PC-3 (cell line): ENCODE measurements at regions not wholly inside any gene's neighbourhood (a gene's known extent, or its start where the extent isn't known, plus 50 kb on each side); places are given as distances from the start of the nearest gene placed in this dataset.

Experiments
- ATAC-seq: fragments of 200-7000 bp; cut with Tn5 transposase; 2 replicates; pipeline ENCODE4 v1.9.1; 2020; ENCODE audit warnings: mild to moderate bottlenecking, moderate library complexity
- BruUV-seq: library from RNA; stranded (reverse); fragments of 400-500 nt; replicated peaks from 2 replicates; lab custom pipeline; 2021; lab: Mats Ljungman, UMichigan
- CTCF ChIA-PET: fragments of 300-600 bp; sonication (Branson Sonifier 250); formaldehyde crosslinking; loops from one replicate; lab custom pipeline; 2022; ENCODE audit warnings: antibody characterized with exemption; lab: Charles Lee
- POLR2A ChIA-PET: fragments of 300-600 bp; sonication (Branson Sonifier 250); formaldehyde crosslinking; loops from one replicate; lab custom pipeline; 2022; ENCODE audit warnings: antibody characterized with exemption; ENCODE audit not compliant: unreplicated experiment; lab: Charles Lee
- DNase-seq: peaks from one replicate; pipeline ENCODE4 v3.0.0-alpha.2; 2015
- H2AFZ ChIP-seq: fragments of 300-600 bp; sonication (generic); 2 replicates; pipeline ENCODE4 v1.6.0; 2016; ENCODE audit warnings: antibody characterized with exemption, low read length
- H3F3A ChIP-seq: fragments of 300-600 bp; sonication (generic); one replicate; pipeline ENCODE4 v1.6.0; 2017; ENCODE audit warnings: antibody characterized with exemption, low read length, control low read depth, mild to moderate bottlenecking; ENCODE audit not compliant: unreplicated experiment
- H3K27ac ChIP-seq: fragments of 300-600 bp; sonication (generic); 2 replicates; pipeline ENCODE4 v1.5.1; 2016; ENCODE audit warnings: mild to moderate bottlenecking, low read length
- H3K27me3 ChIP-seq: fragments of 300-600 bp; sonication (generic); 2 replicates; pipeline ENCODE4 v1.6.1; 2016; ENCODE audit warnings: low read length, mixed read lengths
- H3K36me3 ChIP-seq: fragments of 300-600 bp; sonication (generic); 2 replicates; pipeline ENCODE4 v1.6.1; 2016; ENCODE audit warnings: low read depth, mixed run types, low read length, mixed read lengths
- H3K4me1 ChIP-seq: fragments of 300-600 bp; sonication (generic); 2 replicates; pipeline ENCODE4 v1.5.1; 2016; ENCODE audit warnings: low read length; ENCODE audit not compliant: insufficient read depth
- H3K4me2 ChIP-seq: fragments of 300-600 bp; sonication (generic); 2 replicates; pipeline ENCODE4 v1.6.0; 2016; ENCODE audit warnings: low read length
- H3K4me3 ChIP-seq: fragments of 300-600 bp; sonication (generic); 2 replicates; pipeline ENCODE4 v1.5.1; 2016; ENCODE audit warnings: mild to moderate bottlenecking, low read length, mixed read lengths
- H3K79me2 ChIP-seq: fragments of 300-600 bp; sonication (generic); 2 replicates; pipeline ENCODE4 v1.6.1; 2017; ENCODE audit warnings: low read length, mixed read lengths
- H3K9ac ChIP-seq: fragments of 300-600 bp; sonication (generic); 2 replicates; pipeline ENCODE4 v1.6.0; 2016; ENCODE audit warnings: mild to moderate bottlenecking, low read length
- H3K9me2 ChIP-seq: fragments of 300-600 bp; sonication (generic); replicated peaks from 2 replicates; pipeline ENCODE4 v1.6.1; 2016; ENCODE audit warnings: mixed run types, low read length, mixed read lengths
- H3K9me3 ChIP-seq: fragments of 300-600 bp; sonication (generic); 2 replicates; pipeline ENCODE4 v1.6.1; 2016; ENCODE audit warnings: low read length, mixed read lengths
- H4K20me1 ChIP-seq: fragments of 300-600 bp; sonication (generic); 2 replicates; pipeline ENCODE4 v1.6.1; 2016; ENCODE audit warnings: low read length, mixed read lengths
- CTCF ChIP-seq: fragments of 300-600 bp; sonication (generic); conservative IDR thresholded peaks from 2 replicates; pipeline ENCODE4 v1.5.1; 2017; ENCODE audit warnings: antibody characterized with exemption, low read depth, mild to moderate bottlenecking, low read length
- EZH2 ChIP-seq: fragments of 300-600 bp; sonication (generic); IDR thresholded peaks from one replicate; pipeline ENCODE4 v1.6.1; 2017; ENCODE audit warnings: antibody characterized with exemption, mild to moderate bottlenecking, low read length; ENCODE audit not compliant: unreplicated experiment
- EZH2phosphoT487 ChIP-seq: fragments of 300-600 bp; sonication (generic); IDR thresholded peaks from 2 replicates; pipeline ENCODE4 v1.6.1; 2018; ENCODE audit warnings: mild to moderate bottlenecking, antibody characterized with exemption, low read length, borderline replicate concordance
- intact Hi-C: fragments of 100-400 bp; cut with micrococcal nuclease; formaldehyde crosslinking; loops from 2 replicates; pipeline ENCODE4 v1.9.0; 2023

- Histone ChIP-seq H2AFZ (no peak overlapping the region), H3K79me2 (no peaks in the 10 kb centered on the region), H3K9me3 (0 out of 2 replicates have a peak, but pooled peaks cover 3% of the 10 kb centered on the region), H3K9me2 (no peaks in the 10 kb centered on the region), H3F3A (no peaks in the 10 kb centered on the region), H3K4me2 (no peak overlapping the region), H3K4me3 (no peak overlapping the region), H3K9ac (no peak overlapping the region), H4K20me1 (no peaks in the 10 kb centered on the region), H3K36me3 (no peaks in the 10 kb centered on the region), H3K27ac (no peak overlapping the region), H3K4me1 (no peaks in the 10 kb centered on the region), H3K27me3 (no peaks in the 10 kb centered on the region)
- ChIA-PET CTCF (no interaction called here), POLR2A (no interaction called here)
- intact Hi-C loops, result no loop called here
- ATAC-seq (no peak), DNase-seq (no peak)
- TF ChIP-seq CTCF (no peak), EZH2phosphoT487 (no peak), EZH2 (no peak)
- BruUV-seq, result no TSS peak
Observed at GRCh38 chr17:65345261-65346005, 208.3 kb downstream of the RGS9 start.

DNA sequence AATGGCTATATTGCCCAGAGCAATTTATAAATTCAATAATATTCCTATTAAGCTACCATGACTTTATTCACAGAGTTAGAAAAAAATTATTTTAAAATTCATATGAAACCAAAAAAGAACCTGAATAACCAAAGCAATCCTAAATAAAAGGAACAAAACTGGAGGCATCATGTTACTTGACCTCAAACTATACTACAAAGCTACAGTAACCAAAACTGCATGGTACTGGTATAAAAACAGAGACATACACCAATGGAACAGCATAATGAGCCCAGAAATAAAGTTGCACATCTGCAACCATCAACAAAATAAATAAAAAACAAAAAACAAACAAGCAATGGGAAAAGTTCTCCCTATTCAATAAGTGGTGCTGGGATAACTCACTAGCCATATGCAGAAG lies 203.2 kb downstream of the RGS9 start:
- H3K9me2 ChIP-seq, result no peaks in the 10 kb centered on the region
- H3K4me1 ChIP-seq, result no peaks in the 10 kb centered on the region
- BruUV-seq, result no TSS peak
- no peaks in the 10 kb centered on the region for H4K20me1 ChIP-seq
- H3F3A ChIP-seq, result no peaks in the 10 kb centered on the region
- H2AFZ ChIP-seq, result no peak overlapping the region
- intact Hi-C loops, result no loop called here
- H3K36me3 ChIP-seq, result no peaks in the 10 kb centered on the region
- no peaks in the 10 kb centered on the region; the same call in 1 of the 2 replicates for H3K27me3 ChIP-seq
- ATAC-seq (no peak), DNase-seq (no peak)
- TF ChIP-seq EZH2phosphoT487, result no peak
- TF ChIP-seq CTCF, result no peak
- no peak for TF ChIP-seq EZH2
- H3K79me2 ChIP-seq, result no peaks in the 10 kb centered on the region
- no peak overlapping the region for H3K4me2 ChIP-seq
- no peak overlapping the region for H3K9ac ChIP-seq
- ChIA-PET POLR2A (no interaction called here), CTCF (no interaction called here)
- H3K4me3 ChIP-seq, result no peak overlapping the region
- H3K9me3 ChIP-seq, result 0 out of 2 replicates have a peak, but pooled peaks cover 5% of the 10 kb centered on the region
- H3K27ac ChIP-seq, result no peak overlapping the region

GRCh38 chr17:65334406-65334805 lies 197.2 kb downstream of the RGS9 start:
- no peak overlapping the region for H2AFZ ChIP-seq
- no peak overlapping the region for H3K27ac ChIP-seq
- no peaks in the 10 kb centered on the region for H3K9me2 ChIP-seq
- TF ChIP-seq CTCF (no peak), EZH2 (no peak), EZH2phosphoT487 (no peak)
- no peak overlapping the region for H3K9ac ChIP-seq
- H3K79me2 ChIP-seq, result no peaks in the 10 kb centered on the region
- no TSS peak for BruUV-seq
- DNase-seq, result peak; percentile 29
- H3K9me3 ChIP-seq, result no peaks in the 10 kb centered on the region
- POLR2A ChIA-PET, result no interaction called here
- CTCF ChIA-PET, result interaction anchor here (1.0 kb wide), 1 partner anchor 37 kb away, joined by 4 read pairs; no protein-coding TSS in a partner anchor
- H3F3A ChIP-seq, result no peaks in the 10 kb centered on the region
- no peaks in the 10 kb centered on the region for H4K20me1 ChIP-seq
- H3K4me2 ChIP-seq, result no peak overlapping the region
- H3K4me1 ChIP-seq, result peaks cover 6% of the 10 kb centered on the region; the same call in 1 of the 2 replicates
- no peak overlapping the region for H3K4me3 ChIP-seq
- intact Hi-C loops, result no loop called here
- H3K27me3 ChIP-seq, result peaks cover 3% of the 10 kb centered on the region; the same call in 1 of the 2 replicates
- no peaks in the 10 kb centered on the region for H3K36me3 ChIP-seq
- no peak for ATAC-seq
